ENCODE measurements at regions not wholly inside any gene's neighbourhood (a gene's known extent, or its start where the extent isn't known, plus 50 kb on each side); places are given as distances from the start of the nearest gene placed in this dataset.
"Not testable (repeated sequence)": the region's sequence is repeated elsewhere in the genome, so short reads cannot be mapped to it uniquely, and the experiment has no call there.

DNA sequence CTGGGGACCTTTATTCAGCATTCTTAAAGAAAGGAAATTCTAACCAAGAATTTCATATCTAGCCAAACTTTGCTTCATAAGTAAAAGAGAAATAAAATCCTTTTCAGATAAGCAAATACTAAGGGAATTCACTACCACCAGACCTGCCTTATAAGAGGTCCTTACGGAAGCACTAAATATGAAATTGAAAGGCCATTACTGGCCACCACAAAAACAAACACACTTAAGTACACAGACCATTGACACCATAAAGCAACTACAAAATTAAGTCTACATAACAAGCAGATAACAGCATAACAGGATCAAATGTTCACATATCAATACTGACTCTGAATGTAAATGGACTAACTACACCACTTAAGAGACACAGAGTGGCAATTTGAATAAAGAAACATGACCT is 361.4 kb upstream of the POU5F2 start:
- DNase-seq (ENCODE audit: low spot score) (no peak), ATAC-seq (no peak)

DNA sequence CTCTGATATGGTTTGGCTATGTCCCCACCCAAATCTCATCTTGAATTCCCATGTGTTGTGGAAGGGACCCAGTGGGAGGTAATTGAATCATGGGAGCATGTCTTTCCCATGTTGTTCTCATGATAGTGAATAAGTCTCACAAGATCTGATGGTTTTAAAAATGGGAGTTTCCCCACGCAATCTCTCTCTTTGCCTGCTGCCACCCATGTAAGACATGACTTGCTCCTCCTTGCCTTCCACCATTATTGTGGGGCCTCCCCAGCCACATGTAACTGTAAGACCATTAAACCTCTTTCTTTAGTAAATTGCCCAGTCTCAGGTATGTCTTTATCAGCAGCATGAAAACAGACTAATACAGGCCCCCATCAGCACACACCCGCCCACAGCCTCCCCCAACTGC is 356.0 kb upstream of the POU5F2 start:
- ATAC-seq; DNase-seq (ENCODE audit: low spot score): not testable (repeated sequence)

DNA sequence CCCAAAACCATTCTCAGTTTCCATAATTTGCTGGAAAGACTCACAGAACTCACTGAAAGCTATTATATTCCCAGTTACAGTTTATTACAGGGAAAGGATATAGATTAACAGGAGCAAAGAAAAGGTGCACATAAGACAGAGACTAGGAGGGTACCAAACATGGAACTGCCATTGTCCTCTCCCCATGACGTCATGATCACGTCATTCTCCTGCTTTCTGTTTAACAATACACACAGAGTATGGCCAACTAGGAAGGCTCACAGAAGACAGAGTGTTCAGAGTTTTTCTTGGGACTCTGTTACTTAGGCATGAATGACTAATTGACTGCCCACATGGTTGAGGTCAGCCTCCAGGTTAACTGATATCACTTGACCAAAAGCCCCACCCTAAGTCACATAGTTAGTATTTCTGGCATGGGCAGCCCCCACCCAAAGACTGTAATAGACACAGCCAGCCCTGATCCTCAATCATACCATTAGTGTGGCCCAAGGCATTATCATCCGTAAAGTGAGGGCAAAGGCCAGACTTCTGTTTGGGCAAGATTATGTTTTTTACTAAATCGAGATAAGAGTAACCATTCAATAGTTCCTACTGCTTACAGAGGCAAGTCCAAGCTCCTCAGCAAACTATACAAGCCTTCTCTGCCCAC is 353.5 kb upstream of the POU5F2 start:
- ATAC-seq: no peak

GRCh38 chr5:94093300-94093699 is 351.9 kb upstream of the POU5F2 start:
- DNase-seq (ENCODE audit: low spot score) (no peak), ATAC-seq (no peak)

More for the DNA sequence above, 353.5 kb upstream of the POU5F2 start:
- no peak for DNase-seq (ENCODE audit: low spot score)

GRCh38 chr5:94086635-94087034 is 345.2 kb upstream of the POU5F2 start:
- not testable (repeated sequence) for ATAC-seq

GRCh38 chr5:94086194-94086593 is 344.8 kb upstream of the POU5F2 start:
- no peak for ATAC-seq
- no peak for DNase-seq (ENCODE audit: low spot score)

More at GRCh38 chr5:94086635-94087034, 345.2 kb upstream of the POU5F2 start:
- not testable (repeated sequence) for DNase-seq (ENCODE audit: low spot score)

- no peak for DNase-seq (ENCODE audit: low spot score)
- no peak for ATAC-seq
Observed at GRCh38 chr5:94082405-94082804, 341.0 kb upstream of the POU5F2 start.

GRCh38 chr5:94081088-94081487 is 339.7 kb upstream of the POU5F2 start:
- no peak for DNase-seq (ENCODE audit: low spot score)
- no peak for ATAC-seq

GRCh38 chr5:94080390-94080789 is 339.0 kb upstream of the POU5F2 start:
- no peak for DNase-seq (ENCODE audit: low spot score)
- no peak for ATAC-seq

- DNase-seq (ENCODE audit: low spot score) (no peak), ATAC-seq (no peak)
Observed at GRCh38 chr5:94072116-94072515, 330.7 kb upstream of the POU5F2 start.

DNA sequence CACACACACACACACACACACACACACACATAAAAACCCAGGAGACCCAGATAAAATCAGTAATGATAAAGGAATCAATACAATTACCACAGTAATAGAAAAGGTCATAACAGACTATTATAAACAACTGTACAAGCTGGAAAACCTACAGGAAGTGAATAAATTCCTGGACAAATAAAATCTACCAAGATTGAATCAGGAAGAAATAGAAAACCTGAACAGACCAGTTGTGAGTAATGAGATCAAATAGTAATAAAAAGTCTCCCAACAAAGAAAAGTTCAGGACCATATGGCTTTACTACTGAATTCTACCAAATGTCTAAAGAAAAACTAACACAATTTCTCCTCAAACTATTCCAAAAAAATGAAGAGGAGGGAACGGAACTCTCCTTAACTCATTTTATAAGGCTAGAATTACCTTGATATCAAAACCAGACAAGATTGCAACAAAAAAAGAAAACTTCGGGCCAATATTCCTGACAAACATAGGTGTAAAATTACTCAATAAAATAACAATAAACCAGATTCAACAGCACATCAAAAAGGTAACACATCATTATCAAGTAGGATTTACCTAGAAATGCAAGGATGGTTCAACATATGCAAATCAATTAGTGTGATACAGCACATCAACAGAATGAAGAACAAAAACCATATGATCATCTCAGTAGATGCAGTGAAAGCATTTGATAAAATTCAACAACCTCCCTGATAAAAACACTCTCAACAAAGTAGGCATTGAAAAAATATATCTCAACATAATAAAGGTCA is 325.2 kb upstream of the POU5F2 start:
- no peak for DNase-seq (ENCODE audit: low spot score)
- no peak for ATAC-seq

DNA sequence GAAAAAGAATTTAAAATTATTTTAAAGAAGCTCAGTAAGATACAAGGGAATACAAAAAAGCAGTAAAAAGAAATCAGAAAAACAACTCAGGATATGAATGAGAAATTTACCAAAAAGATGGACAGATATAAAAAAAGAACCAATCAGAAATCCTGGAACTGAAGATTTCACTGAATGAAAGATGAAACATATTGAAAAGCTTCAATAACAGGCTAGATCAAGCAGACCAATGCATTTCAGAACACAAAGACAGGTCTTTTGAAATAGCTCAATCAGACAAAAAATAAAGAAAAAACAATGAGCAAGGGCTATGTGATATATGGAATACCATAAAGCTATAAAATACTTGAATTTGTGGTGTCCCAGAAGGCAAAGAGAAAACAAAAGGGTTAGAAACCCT is 322.6 kb upstream of the POU5F2 start:
- ATAC-seq: no peak
- DNase-seq (ENCODE audit: low spot score): no peak

DNA sequence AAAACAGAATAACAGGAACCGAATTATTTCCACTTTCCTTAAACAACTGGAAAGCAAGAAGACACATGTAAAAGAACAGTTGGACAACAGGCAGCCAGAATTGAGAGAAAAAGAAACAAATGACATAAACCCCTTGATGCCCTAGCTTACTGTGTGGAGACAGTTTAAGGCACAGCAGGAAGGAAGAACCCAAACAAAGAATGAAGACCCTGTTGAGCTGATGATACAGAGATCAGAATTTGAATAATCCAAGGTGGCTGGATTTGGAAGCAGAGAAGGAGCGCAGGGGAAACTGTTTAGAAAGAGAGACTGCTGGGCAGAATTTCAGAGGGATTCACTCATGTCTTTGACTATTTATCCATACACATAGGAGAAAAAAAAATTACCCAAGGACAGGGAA is 316.3 kb upstream of the POU5F2 start:
- no peak for ATAC-seq

GRCh38 chr5:94057217-94057616 is 315.8 kb upstream of the POU5F2 start:
- ATAC-seq (no peak), DNase-seq (ENCODE audit: low spot score) (no peak)

More for the DNA sequence above, 316.3 kb upstream of the POU5F2 start:
- DNase-seq (ENCODE audit: low spot score): no peak

- DNase-seq (ENCODE audit: low spot score); ATAC-seq: not testable (repeated sequence)
Observed at GRCh38 chr5:94049307-94049922, 308.0 kb upstream of the POU5F2 start.

GRCh38 chr5:94045839-94046782 is 304.7 kb upstream of the POU5F2 start:
- ATAC-seq: no peak
- DNase-seq (ENCODE audit: low spot score): no peak

DNA sequence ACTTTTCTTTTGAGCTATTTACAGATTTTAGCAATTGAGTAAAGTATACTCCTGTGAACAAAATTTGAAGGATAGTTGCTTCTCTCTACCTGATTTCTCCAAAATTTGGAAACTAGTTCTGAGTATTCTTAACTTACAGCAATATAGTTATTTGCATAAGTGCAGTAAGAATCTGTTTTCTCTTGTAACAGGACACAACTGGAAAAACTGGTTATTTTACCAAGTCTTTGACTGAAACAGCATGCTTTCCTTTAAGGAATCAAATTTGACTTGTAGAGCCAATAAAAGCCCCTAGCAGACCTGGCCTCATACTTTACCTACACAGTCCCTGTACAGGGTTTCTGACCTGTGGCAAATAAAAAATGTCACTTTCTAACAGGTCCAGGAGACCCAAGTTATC is 301.9 kb upstream of the POU5F2 start:
- DNase-seq (ENCODE audit: low spot score) (no peak), ATAC-seq (no peak)

DNA sequence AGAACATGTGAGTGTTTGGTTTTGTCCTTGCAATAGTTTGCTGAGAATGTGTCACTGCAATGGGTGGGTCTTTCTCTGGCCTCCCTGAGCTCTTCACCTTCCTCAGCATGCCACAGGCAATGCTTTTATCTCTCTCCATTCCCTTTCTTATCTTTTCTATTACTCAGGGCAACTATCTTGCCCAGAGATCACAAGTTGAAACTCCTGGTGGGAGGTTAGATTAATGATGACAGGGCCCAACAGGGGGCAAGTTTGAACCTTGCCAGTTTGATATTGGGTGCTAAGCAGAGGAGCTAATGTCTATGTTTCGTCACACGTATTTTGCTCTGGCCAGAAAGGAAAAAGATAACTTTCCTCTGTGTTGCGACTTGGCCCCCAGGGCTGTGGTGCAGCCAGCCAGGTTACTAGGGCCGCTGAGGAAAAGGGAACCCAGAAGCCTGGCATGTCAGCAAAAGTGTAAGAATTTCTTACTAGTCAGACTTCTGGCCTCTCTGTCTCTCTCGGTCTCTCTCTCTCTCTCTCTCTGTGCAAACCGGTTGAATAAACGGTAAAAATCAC is 299.3 kb upstream of the POU5F2 start:
- DNase-seq (ENCODE audit: low spot score): no peak
- ATAC-seq: no peak

DNA sequence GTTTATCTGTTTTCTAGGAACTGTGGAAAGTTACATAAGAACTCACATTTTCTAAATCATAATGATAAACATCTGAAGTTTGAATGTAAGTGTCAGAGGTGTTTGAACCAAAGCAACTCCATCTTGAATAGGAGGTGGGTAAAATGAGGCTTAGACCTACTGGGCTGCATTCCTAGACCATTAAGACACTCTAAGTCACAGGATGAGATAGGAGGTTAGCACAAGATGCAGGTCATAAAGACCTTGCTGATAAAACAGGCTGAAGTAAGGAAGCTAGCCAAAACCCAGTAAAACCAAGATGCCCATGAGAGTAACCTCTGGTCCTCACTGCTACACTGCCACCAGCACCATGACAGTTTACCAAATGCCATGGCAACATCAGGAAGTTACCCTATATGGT is 297.7 kb upstream of the POU5F2 start:
- ATAC-seq: no peak
- DNase-seq (ENCODE audit: low spot score): no peak

GRCh38 chr5:94031631-94032030 is 290.2 kb upstream of the POU5F2 start:
- ATAC-seq (no peak), DNase-seq (ENCODE audit: low spot score) (no peak)

DNA sequence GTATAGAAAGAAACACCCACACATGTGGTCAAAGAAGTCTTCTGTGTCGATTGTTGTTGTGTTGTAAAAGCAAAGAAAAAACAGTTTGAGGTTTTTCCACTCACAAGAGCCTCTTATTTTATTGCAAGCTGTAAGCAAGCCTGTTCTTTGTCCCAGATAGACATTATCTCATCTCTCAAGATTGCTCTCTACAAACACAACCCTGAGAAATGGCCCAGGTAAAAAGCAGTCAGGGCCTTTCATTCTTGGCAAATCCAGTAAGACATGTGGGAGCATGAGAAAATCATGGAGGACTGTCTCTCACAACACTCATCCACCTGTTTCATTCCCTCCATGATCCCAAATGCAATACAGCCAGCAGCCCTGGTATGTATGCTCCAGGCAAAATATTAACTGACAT is 286.6 kb upstream of the POU5F2 start:
- ATAC-seq: no peak
- DNase-seq (ENCODE audit: low spot score): no peak

Data from left lobe of liver (tissue), 2 donors.